DMS53 (cell line): ENCODE measurements at regions not wholly inside any gene's neighbourhood (a gene's known extent, or its start where the extent isn't known, plus 50 kb on each side); places are given as distances from the start of the nearest gene placed in this dataset.
"Not testable (repeated sequence)": the region's sequence is repeated elsewhere in the genome, so short reads cannot be mapped to it uniquely, and the experiment has no call there.

Experiments
- DNase-seq: peaks from one replicate; lab custom pipeline; 2025; lab: John Stamatoyannopoulos, UW

DNA sequence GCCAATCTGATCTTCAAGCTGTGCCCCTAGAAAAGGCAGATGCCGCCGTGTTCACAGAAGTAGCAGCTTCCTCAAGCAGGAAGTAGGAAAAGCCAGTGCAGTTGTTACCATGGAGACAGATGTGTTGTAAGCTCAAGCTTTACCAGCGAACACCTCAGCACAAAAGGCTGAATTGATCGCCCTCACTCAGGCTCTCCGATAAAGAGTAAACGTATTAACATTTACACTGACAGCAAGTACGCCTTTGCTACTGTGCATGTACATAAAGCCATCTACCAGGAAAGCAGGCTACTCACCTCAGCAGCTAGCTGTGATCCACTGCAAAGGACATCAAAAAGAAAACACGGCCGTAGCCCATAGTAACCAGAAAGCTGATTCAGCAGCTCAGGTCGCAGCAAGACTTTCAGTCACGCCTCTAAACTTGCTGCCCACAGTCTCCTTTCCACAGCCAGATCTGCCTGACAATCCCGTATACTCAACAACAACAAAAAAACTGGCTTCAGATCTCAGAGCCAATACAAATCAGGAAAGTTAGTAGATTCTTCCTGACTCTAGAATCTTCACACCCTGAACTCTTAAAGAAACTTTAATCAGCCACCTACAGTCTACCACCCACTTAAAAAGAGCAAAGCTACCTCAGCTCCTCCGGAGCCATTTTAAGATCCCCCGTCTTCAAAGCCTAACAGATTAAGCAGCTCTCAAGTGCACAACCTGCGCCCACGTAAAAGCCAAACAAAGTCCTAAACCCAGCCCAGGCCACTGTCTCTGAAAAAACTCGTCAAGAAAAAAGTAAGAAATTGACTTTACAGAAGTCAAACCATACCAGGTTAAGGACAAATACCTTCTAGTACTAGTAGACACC lies 160.0 kb downstream of the DEFB131A start:
- DNase-seq = peak; percentile 20

DNA sequence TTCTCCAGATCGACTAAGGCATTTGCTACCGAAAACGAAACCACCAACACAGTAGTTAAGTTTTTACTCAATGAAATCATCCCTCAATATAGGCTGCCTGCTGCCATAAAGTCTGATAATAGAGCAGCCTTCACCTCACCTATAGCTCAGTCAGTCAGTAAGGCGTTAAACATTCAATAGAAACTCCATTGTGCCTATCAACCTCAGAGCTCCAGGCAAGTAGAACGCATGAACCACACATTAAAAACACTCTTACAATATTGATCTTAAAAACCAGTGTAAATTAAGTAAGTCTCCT lies 160.6 kb downstream of the DEFB131A start:
- DNase-seq = not testable (repeated sequence)

DNA sequence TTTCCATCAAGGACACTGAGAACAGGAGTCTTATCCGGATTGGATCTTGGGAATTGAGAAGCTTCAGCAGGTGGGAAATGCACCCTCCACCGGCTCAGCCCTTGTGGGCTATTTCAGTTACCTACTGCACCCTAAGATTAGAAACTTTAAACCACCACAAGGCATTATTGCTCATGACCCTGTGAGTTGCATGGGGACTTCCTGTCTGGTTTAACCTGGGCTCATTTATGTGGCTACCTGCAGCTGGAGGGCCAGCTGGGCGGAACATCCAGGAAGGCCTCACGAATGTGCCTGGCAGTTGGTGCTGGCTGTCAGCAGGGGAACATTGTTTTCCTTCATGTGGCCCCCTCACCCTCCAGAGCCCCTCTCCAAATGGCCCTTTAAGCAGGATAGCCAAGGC lies 164.1 kb downstream of the DEFB131A start:
- no peak for DNase-seq

DNA sequence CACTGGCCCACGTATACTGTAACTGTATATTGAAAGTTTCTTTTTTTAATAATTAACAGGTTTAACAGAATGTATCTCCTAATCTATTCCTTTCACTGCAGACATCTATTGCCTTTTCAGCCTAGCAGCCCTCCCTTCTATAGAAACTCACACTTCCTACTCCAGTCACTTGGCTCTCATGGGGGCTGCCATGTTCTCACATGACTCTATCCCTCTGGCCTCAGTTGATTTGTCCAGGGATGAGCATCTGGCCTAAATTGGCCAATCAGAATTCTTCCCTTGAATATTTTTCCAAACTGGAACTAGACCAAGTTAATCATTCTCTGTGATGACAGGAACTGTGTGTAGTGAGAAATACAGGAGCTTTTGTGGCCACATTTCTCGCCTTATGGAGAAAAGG lies 166.1 kb downstream of the DEFB131A start:
- not testable (repeated sequence) for DNase-seq

DNA sequence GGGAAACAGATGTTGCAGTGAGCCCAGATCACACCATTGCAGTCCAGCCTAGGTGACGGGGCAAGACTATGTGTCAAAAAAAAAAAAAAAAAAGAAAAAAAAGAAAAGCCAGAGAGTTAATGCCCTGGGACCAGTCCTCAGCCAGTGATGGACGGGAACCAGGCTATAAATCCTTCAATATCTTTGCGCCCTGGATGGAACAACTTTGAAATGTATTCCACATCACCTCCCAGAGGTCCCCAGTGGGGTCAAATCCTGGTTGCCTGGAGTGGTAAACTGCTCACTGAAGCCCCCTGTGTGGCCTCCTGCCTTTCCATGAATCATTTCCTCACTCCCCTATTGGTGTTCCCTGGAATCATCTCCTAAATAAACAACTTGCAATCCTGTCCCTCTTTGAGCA lies 166.9 kb downstream of the DEFB131A start:
- DNase-seq = no peak

DNA sequence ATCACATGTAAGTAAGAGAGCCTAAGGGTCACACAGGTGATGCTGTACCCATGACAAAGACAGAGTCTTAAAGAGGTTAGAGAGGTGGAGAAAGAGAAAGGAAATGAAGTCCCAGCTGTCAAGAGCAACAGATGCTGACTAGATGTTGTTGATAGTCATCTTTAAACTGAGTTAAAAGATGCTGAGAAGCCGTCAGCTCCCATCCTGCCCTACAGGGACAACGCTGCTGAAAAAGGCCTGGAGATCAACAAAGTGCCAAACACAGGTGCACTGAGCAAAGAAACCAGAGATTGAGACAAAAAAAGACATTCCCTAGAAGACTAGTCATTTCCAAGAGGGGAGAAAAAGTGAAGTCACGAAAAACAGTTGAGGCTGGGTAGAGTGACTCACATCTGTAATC lies 145.0 kb upstream of the DRD5 start:
- not testable (repeated sequence) for DNase-seq

DNA sequence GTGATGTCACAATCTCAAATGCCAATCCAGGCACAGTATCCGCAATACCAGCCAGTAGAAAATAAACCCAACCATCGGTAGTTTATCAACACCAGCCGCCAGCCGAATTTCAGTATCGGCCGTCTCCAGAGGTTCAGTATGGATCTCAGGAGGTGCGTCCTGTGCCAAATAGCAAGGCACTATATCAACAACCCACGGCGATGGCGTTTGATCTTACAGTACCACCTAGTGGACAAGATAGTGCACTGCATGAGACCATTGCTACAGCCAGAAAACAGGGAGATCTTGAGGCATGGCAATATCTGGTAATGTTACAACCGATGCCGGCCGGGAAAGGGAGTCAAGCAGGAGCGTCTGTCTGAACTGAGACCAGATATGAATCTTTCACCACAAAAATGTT lies 121.8 kb upstream of the DRD5 start:
- DNase-seq = not testable (repeated sequence)

DNA sequence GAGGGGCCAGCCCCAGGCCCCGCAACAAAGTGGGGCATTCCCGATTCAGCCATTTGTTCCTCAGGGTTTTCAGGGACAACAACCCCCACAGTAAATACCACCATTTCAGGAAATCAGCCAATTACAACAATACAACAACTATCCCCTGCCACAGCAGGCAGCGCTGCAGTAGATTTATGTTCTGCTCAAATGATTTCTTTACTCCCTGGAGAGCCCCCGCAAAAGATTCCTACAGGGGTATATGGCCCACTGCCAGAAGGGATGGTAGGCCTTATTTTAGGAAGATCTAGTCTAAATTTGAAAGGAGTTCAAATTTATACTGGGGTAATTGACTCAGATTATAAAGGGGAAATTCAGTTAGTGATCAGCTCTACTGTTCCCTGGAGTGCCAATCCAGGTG lies 120.5 kb upstream of the DRD5 start:
- DNase-seq = not testable (repeated sequence)

DNA sequence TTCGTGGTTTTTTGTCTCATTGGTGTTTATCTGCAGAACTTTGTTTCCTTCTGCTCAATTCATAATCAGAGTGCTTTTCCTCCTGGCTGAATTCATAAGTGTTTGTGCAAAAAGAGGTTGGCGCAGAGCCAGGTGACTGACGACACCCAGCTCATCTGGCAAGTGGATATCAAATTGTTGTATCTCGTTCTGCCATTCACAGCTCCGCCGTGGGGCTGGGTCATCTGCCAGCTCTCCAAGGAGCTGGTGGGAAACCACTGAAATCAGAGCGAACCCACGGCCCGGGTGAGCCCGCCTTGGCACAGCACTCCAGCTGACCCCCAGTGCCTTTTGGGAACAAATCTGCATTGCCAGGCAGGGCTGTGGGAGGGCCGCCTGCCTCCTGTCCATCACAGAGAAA lies 110.7 kb upstream of the DRD5 start:
- DNase-seq = peak; percentile 27

DNA sequence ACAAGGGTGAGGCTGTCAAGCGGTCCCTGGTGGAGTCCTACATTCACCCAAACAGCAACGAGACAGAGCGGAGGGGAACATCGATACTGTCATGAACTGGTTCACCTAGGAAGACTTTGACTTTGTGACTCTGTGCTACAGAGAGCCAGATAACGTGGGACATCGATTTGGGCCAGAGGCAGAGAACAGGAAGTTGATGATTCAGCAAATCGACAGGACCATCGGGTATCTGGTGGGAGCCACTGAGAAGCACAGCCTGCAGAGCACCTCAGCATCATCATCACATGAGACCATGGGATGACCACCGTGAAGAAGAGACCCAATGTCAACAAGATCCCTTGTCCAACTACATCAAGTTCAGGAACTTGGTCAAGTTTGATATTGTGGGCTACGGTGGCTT lies 104.1 kb upstream of the DRD5 start:
- DNase-seq = not testable (repeated sequence)

DNA sequence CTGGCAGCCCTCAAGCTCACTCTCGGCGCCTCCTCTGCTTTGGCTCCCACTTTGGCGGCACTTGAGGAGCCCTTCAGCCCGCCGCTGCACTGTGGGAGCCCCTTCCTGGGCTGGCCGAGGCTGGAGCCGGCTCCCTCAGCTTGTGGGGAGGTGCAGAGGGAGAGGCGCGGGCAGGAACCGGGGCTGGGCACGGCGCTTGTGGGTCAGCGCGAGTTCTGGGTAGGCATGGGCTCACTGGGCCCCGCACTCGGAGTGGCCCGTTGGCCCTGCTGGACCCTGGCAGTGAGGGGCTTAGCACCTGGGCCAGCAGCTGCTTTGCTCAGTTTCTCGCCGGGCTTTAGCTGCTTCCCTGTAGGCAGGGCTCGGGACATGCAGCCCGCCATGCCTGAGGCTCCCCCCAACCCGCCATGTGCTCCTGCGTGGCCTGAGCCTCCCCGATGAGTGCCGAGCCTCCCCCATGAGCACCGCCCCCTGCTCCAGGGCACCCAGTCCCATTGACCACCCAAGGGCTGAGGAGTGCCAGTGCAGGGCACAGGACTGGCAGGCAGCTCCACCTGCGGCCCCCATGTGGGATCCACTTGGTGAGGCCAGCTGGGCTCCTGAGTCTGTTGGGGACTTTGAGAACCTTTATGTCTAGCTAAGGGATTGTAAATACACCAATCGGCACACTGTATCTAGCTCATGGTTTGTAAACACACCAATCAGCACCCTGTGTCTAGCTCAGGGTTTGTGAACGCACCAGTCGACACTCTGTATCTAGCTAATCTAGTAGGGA lies 101.5 kb upstream of the DRD5 start:
- DNase-seq = no peak

DNA sequence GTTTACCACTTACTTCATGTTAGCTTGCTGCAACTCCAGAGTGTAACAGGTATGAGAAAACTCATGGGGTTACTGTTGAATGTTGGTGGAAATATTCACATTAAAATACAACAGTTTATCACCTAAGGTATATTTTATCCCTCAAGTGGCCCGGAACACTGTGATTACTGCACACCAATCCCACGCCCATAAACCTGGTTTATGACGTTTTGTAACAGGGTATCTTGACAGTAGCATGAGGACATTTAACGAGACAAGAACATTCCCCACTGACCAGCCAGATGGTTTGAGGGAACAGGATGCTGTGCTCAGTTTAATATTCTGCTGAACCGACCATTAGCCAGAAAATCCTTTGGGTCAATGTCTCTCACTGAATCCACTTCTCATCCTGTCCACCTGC lies 98.3 kb upstream of the DRD5 start:
- not testable (repeated sequence) for DNase-seq

DNA sequence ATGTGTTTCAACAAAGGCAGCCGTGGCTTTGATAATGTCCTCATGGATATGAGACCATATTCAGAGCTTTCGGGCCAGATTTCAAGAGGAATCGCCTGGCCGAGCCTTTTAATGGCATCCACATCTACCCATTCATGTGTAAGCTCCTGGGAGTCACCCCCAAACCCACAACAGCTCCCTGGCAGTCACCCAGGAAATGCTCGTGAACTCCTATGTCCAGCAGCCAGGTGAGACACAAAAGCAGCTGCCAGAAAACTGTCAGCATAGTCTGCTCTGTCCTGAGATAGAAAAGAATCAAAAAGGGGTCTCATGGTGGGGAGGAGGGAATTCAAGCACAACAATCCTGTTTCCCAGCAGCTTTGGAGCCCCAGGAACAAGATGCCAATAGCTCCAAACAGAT lies 96.4 kb upstream of the DRD5 start:
- not testable (repeated sequence) for DNase-seq

DNA sequence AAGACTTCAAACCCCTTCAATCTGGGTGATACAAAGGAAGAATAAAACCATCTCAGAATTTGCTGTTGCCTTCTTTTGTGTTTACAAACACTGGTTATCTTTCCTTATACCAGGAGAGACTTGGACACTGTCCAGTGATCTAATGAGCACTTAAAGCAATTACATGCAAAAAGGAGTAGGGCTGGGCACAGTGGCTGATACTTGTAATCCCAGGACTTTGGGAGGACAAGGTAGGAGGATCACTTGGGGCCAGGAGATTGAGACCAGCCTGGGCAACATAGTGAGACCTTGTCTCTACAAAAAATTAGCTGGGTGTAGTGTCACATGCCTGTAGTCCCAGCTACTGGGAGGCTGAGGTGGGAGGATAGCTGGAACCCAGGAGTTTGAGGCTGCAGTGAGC lies 95.7 kb upstream of the DRD5 start:
- no peak for DNase-seq

DNA sequence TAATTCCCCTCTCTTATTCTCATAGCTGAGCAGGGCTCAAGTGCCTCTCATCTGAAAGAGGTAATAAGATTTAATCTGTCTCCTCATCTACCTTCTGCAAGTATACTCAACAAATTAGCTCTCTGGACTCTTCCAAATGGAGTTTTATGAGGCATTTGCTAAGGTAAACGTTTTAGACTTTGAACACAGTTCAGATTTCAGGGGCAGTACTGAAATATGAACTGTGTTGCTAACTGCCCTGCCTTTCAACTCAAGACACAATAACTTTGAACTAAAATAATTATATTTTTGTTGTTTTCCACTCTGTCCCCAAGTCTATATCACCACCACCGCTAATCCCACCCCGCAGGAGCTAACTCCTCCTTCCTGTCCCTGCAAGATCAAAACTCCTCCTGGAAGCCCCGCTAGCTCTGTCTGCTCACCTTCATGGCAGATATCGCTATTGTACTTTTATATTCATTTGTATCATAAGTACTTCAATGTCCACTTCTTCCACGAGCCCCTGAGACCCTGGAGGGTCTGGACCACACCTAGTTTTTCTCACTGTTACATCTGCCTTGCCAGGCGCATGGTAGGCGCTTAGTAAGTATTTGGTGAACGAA lies 90.7 kb upstream of the DRD5 start:
- not testable (repeated sequence) for DNase-seq

DNA sequence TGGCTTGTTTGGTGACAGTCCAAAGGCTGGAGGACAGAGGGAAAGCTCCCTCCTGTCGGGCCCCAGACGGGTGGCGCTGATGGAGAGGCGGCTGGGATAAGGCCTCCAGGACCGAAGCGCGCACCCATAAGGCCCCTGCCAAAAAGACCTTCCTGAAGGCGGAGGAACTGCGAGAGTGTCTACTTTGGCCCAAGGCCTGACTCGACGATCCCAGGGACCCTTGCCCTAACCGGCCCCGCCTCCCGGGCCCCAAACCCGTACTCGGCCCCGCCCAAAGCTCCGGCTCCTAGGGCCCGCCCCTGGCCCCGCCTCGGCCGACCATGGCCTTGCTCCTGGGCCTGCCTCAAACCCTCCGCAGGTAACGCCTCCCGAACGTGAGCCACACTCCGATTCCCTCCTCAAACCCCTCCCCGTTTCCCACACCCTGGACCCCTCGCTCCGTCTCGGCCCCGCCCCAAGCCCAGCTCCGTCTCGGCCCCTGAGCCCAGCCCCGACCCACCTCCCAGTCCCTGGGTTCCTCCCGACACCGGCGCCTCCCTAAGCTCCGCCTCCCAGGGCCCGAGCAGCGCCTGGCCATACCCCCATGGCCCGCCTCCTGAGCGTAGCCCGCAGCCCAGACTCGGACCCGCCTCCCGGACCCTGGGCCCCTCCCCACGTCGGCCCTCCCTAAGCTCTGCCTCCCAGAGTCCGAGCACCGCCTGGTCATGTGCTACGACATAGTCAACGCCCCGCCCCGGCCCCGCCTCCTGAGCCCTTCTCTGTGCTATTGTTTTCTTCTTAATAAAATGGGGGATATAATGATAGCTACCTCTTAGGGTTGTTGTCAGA lies 90.0 kb upstream of the DRD5 start:
- DNase-seq = peak; percentile 8

DNA sequence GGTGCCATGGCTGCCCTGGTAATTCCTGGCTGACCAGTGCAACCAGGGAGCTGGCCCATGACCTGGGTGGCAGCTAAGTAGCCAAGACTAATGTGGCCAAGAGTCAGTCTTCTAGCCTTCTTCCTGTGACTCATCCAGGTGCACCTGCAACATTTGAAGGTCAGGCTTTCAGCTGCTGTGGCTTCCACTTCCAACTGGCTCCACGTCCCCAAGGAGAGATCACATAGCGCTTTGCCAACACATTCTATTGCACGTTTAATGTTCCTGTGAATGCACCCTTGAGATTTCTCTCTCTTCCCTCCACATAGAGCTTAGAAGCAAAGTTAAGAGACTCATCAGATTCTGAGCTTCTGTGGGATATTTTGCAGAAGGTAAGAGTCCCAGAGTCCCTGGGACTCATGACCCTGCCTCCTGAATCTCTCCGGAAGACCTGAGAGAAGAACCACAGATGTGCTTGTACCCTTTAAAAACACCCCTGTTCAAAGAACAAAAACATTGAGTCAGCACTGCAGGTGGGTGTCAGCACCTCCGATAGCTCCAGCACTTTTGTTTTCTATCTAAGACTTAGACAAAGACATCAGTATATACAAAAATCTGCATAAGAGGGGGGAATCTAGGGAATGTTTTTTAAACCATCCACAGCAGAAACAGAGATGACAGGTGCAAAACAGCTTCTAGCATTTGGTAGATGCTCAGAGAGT lies 88.5 kb upstream of the DRD5 start:
- not testable (repeated sequence) for DNase-seq

DNA sequence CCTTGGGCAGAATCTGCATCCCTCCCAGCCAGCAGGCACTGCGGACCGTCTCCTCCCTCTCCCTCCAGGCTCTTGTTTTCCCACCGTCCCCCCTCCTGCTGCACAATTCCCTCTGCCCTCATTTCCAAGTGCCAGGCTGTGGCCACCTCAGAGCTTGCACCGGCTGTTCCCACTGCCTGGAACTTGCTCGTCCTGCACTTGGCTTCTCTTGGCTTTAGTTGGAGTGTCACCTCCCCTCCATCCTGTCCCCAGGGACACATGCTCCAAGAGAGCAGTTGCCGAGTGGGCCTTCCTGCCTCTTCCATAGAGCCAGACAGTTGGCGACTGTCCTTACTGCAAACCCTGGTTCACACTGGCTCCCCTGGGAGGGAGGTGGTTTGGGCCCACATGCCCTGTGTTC lies 87.0 kb upstream of the DRD5 start:
- not testable (repeated sequence) for DNase-seq

DNA sequence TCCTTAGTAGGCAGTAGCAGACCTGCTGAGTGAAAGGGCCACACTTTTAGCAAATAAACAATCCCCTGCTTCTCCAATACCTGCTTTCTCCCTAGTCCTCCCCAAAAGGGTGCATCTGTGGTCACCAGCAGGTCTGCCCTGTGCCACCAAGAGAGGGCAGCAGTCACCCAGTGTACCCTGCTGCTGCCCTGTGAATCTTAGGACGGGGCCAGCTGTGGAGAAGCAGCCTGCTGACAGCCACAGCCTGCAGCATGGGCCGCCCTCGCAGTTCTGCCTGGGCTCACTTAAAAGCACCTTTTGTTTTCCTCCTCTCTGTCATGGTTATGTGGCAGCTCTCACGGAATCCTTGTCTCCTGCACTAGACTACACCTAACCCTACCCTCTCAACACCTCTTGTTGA lies 85.4 kb upstream of the DRD5 start:
- DNase-seq = peak; percentile 47

DNA sequence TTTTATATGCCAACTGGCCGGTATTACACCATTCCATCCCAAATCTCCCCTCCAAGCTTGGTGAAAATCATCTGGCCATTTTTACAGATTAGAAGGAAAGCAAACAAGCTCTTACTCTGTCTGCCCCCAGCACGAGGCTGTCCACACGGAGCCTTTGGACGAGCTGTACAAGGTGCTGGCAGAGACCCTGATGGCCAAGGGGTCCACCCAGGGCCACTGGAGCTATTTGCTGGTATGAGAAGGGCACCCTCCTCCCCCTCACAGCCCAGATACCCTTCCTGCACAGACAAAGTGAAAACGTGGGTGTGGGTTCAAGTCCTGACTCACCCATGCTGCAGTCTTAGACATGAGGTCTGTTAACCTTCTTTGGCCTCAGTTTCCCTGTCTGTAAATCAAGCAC lies 84.9 kb upstream of the DRD5 start:
- DNase-seq = not testable (repeated sequence)

DNA sequence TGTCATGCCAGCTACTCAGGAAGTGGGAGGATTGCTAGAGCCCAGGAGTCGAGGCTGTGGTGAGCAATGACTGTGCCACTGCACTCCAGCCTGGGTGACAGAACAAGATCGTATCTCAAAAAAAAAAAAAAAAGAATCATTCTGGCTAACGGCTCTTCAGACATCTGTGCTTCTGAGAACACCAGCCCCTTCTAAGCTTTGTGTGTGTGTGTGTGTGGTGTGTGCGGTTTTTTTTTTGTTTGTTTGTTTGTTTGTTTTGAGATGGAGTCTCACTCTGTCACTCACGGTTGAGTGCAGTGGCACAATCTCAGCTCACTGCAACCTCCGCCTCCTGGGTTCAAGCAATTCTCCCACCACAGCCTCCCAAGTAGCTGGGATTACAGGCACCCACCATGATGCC lies 79.4 kb upstream of the DRD5 start:
- DNase-seq = not testable (repeated sequence)
